ENCODE measurements at regions not wholly inside any gene's neighbourhood (a gene's known extent, or its start where the extent isn't known, plus 50 kb on each side); places are given as distances from the start of the nearest gene placed in this dataset.

- DNase-seq (ENCODE audit: low spot score) = no peak
- no peak for ATAC-seq
These were observed 485.0 kb downstream of the SNAPC1 start for GRCh38 chr14:62247266-62247665.

GRCh38 chr14:62251237-62251636, 489.0 kb downstream of the SNAPC1 start:
- ATAC-seq (no peak), DNase-seq (ENCODE audit: low spot score) (no peak)

- DNase-seq (ENCODE audit: low spot score) = no peak
- no peak for ATAC-seq
These were observed 491.0 kb downstream of the SNAPC1 start for GRCh38 chr14:62253171-62253570.

GRCh38 chr14:62253911-62254310, 491.7 kb downstream of the SNAPC1 start:
- ATAC-seq (no peak), DNase-seq (ENCODE audit: low spot score) (no peak)

GRCh38 chr14:62269204-62269603, 507.0 kb downstream of the SNAPC1 start:
- no peak for DNase-seq (ENCODE audit: low spot score)

GRCh38 chr14:62270236-62270635, 508.0 kb downstream of the SNAPC1 start:
- no peak for ATAC-seq
- no peak for DNase-seq (ENCODE audit: low spot score)

More at GRCh38 chr14:62269204-62269603, 507.0 kb downstream of the SNAPC1 start:
- no peak for ATAC-seq

GRCh38 chr14:62280366-62280765, 518.1 kb downstream of the SNAPC1 start:
- ATAC-seq (no peak), DNase-seq (ENCODE audit: low spot score) (no peak)

- ATAC-seq (no peak), DNase-seq (ENCODE audit: low spot score) (no peak)
These were observed 521.6 kb downstream of the SNAPC1 start for GRCh38 chr14:62283837-62284236.

- no peak for DNase-seq (ENCODE audit: low spot score)
- ATAC-seq = no peak
These were observed 527.3 kb downstream of the SNAPC1 start for GRCh38 chr14:62289471-62289870.

GRCh38 chr14:62301080-62301479, 538.9 kb downstream of the SNAPC1 start:
- DNase-seq (ENCODE audit: low spot score) = no peak
- ATAC-seq = no peak

- DNase-seq (ENCODE audit: low spot score) = no peak
- no peak for ATAC-seq
These were observed 539.7 kb downstream of the SNAPC1 start for GRCh38 chr14:62301911-62302310.

- ATAC-seq (no peak), DNase-seq (ENCODE audit: low spot score) (no peak)
These were observed 541.2 kb downstream of the SNAPC1 start for GRCh38 chr14:62303437-62303836.

GRCh38 chr14:62304257-62304656, 542.0 kb downstream of the SNAPC1 start:
- no peak for DNase-seq (ENCODE audit: low spot score)

GRCh38 chr14:62307844-62308243, 545.6 kb downstream of the SNAPC1 start:
- ATAC-seq (no peak), DNase-seq (ENCODE audit: low spot score) (no peak)

More at GRCh38 chr14:62304257-62304656, 542.0 kb downstream of the SNAPC1 start:
- peak; percentile 94 for ATAC-seq

- ATAC-seq = no peak
- DNase-seq (ENCODE audit: low spot score) = no peak
These were observed 546.1 kb downstream of the SNAPC1 start for GRCh38 chr14:62308316-62308715.

- DNase-seq (ENCODE audit: low spot score) = no peak
- peak; percentile 29 for ATAC-seq
These were observed 546.7 kb downstream of the SNAPC1 start for GRCh38 chr14:62308891-62309290.

- DNase-seq (ENCODE audit: low spot score) (no peak), ATAC-seq (no peak)
These were observed 551.0 kb downstream of the SNAPC1 start for GRCh38 chr14:62313212-62313611.

- DNase-seq (ENCODE audit: low spot score) = no peak
- ATAC-seq = no peak
These were observed 552.0 kb downstream of the SNAPC1 start for GRCh38 chr14:62314221-62314620.

GRCh38 chr14:62314871-62315270, 552.7 kb downstream of the SNAPC1 start:
- DNase-seq (ENCODE audit: low spot score) (no peak), ATAC-seq (no peak)

GRCh38 chr14:62315631-62316030, 553.4 kb downstream of the SNAPC1 start:
- DNase-seq (ENCODE audit: low spot score) = no peak
- no peak for ATAC-seq

- no peak for ATAC-seq
- DNase-seq (ENCODE audit: low spot score) = no peak
These were observed 560.0 kb downstream of the SNAPC1 start for GRCh38 chr14:62322216-62322615.

- ATAC-seq (no peak), DNase-seq (ENCODE audit: low spot score) (no peak)
These were observed 567.2 kb downstream of the SNAPC1 start for GRCh38 chr14:62329427-62329826.

- no peak for ATAC-seq
- DNase-seq (ENCODE audit: low spot score) = no peak
These were observed 585.4 kb downstream of the SNAPC1 start for GRCh38 chr14:62347562-62348011.

GRCh38 chr14:62357362-62357761, 595.1 kb downstream of the SNAPC1 start:
- DNase-seq (ENCODE audit: low spot score) (no peak), ATAC-seq (no peak)
